Stimulated activated naive CD4-positive, alpha-beta T cell (primary cell): ENCODE measurements at regions not wholly inside any gene's neighbourhood (a gene's known extent, or its start where the extent isn't known, plus 50 kb on each side); places are given as distances from the start of the nearest gene placed in this dataset.
"Not testable (repeated sequence)": the region's sequence is repeated elsewhere in the genome, so short reads cannot be mapped to it uniquely, and the experiment has no call there.

ENCODE experiments used
- DNase-seq, 6 experiments: peaks; one replicate each; lab custom pipeline; 2025; lab: John Stamatoyannopoulos, UW

- no peak for DNase-seq
These were observed 122.5 kb upstream of the GDNF start for GRCh38 chr5:37962389-37962788.

GRCh38 chr5:37957218-37957617 lies 117.4 kb upstream of the GDNF start:
- DNase-seq, result no peak

- DNase-seq, result no peak
These were observed 115.9 kb upstream of the GDNF start for GRCh38 chr5:37955748-37956147.

- no peak for DNase-seq
These were observed 114.7 kb upstream of the GDNF start for GRCh38 chr5:37954561-37954960.

- DNase-seq, result no peak
These were observed 112.3 kb upstream of the GDNF start for GRCh38 chr5:37951946-37952721.

GRCh38 chr5:37950436-37950835 lies 110.6 kb upstream of the GDNF start:
- DNase-seq, result no peak

GRCh38 chr5:37945446-37945845 lies 105.6 kb upstream of the GDNF start:
- no peak for DNase-seq

GRCh38 chr5:37943136-37943535 lies 103.3 kb upstream of the GDNF start:
- DNase-seq, result not testable (repeated sequence)

- no peak for DNase-seq
These were observed 101.2 kb upstream of the GDNF start for GRCh38 chr5:37940931-37941623.

GRCh38 chr5:37938861-37939260 lies 99.0 kb upstream of the GDNF start:
- DNase-seq, result no peak

- no peak for DNase-seq
These were observed 98.4 kb upstream of the GDNF start for GRCh38 chr5:37938076-37938852.

GRCh38 chr5:37936091-37936490 lies 96.2 kb upstream of the GDNF start:
- DNase-seq, result no peak

GRCh38 chr5:37933576-37933975 lies 93.7 kb upstream of the GDNF start:
- DNase-seq, result no peak

- DNase-seq, result no peak
These were observed 92.6 kb upstream of the GDNF start for GRCh38 chr5:37932450-37932849.

GRCh38 chr5:37931541-37931940 lies 91.7 kb upstream of the GDNF start:
- DNase-seq, result no peak

GRCh38 chr5:37930350-37930749 lies 90.5 kb upstream of the GDNF start:
- no peak for DNase-seq

- DNase-seq, result no peak
These were observed 90.0 kb upstream of the GDNF start for GRCh38 chr5:37929791-37930190.

- not testable (repeated sequence) for DNase-seq
These were observed 87.9 kb upstream of the GDNF start for GRCh38 chr5:37927753-37928152.

- DNase-seq, result no peak
These were observed 86.9 kb upstream of the GDNF start for GRCh38 chr5:37926732-37927131.

GRCh38 chr5:37921452-37921851 lies 81.6 kb upstream of the GDNF start:
- no peak for DNase-seq

GRCh38 chr5:37918424-37918823 lies 78.6 kb upstream of the GDNF start:
- no peak for DNase-seq

- DNase-seq, result no peak
These were observed 76.7 kb upstream of the GDNF start for GRCh38 chr5:37916525-37916924.
